ENCODE measurements at regions not wholly inside any gene's neighbourhood (a gene's known extent, or its start where the extent isn't known, plus 50 kb on each side); places are given as distances from the start of the nearest gene placed in this dataset.

DNA sequence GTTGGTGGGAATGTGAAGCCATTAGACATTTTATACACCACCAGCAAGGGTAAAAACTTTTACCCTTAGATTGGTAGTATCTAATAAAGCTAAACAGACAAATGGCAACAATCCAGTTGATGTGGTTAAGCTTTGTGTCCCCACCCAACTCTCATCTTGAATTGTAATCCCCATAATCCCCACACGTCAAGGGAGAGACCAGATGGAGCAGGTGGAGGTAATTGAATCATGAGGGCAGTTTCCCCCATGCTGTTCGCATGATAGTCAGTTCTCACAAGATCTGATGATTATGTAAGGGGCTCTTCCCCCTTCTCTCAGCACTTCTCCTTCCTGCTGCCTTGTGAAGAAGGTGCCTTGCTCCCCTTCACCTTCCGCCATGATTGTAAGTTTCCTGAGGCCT is 602.3 kb downstream of the NUF2 start:
- Histone ChIP-seq H3K36me3 (replicated peaks in 1 of 2; ENCODE audit: control insufficient read depth in 1 of 2, insufficient read depth in 2 of 2, low read length in 1 of 2) (no peaks in the 10 kb centered on the region), H2AFZ (ENCODE audit: low read depth) (no peak overlapping the region), H3K79me2 (ENCODE audit: insufficient read depth) (no peaks in the 10 kb centered on the region), H3K4me1 (ENCODE audit: control insufficient read depth in 1 of 2, insufficient read depth in 2 of 2, low read depth in 1 of 2, low read length in 1 of 2) (peaks cover 0 to 8% of the 10 kb centered on the region in 2 experiments; a peak in 1 of 4 replicates), H3K9me3 (no peaks in the 10 kb centered on the region), H3K27ac (ENCODE audit: low read depth in 2 of 2, low read length in 1 of 2) (no peak overlapping the region), H3K9ac (no peak overlapping the region), H3K4me3 (ENCODE audit: low read depth in 2 of 2, low read length in 1 of 2) (no peak overlapping the region), H3K9me2 (no peaks in the 10 kb centered on the region), H3F3A (replicated peaks; ENCODE audit: insufficient read depth) (no peaks in the 10 kb centered on the region), H4K20me1 (ENCODE audit: insufficient read depth) (no peaks in the 10 kb centered on the region), H3K27me3 (ENCODE audit: insufficient read depth) (no peaks in the 10 kb centered on the region), H3K4me2 (no peak overlapping the region)
- WGBS (ENCODE audit: low lambda C conversion rate): 35% methylated on average over 3 of the region's 3 CpGs
- ChIA-PET POLR2A (no interaction called here), CTCF (no interaction called here)
- DNase-seq: no peak
- TF ChIP-seq, protein P1, sequence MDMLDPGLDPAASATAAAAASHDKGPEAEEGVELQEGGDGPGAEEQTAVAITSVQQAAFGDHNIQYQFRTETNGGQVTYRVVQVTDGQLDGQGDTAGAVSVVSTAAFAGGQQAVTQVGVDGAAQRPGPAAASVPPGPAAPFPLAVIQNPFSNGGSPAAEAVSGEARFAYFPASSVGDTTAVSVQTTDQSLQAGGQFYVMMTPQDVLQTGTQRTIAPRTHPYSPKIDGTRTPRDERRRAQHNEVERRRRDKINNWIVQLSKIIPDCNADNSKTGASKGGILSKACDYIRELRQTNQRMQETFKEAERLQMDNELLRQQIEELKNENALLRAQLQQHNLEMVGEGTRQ (IDR thresholded peaks at IDR 0.05; ENCODE audit: borderline replicate concordance, low read depth, low read length): no peak
- TF ChIP-seq SMC3 (IDR thresholded peaks at IDR 0.05; ENCODE audit: low read depth, low read length) (no peak), SIN3A (IDR thresholded peaks at IDR 0.05; ENCODE audit: borderline replicate concordance, low read depth, low read length) (no peak), TAF1 (IDR thresholded peaks at IDR 0.05; ENCODE audit: borderline replicate concordance, low read depth, low read length) (no peak)
- TF ChIP-seq, protein P2, sequence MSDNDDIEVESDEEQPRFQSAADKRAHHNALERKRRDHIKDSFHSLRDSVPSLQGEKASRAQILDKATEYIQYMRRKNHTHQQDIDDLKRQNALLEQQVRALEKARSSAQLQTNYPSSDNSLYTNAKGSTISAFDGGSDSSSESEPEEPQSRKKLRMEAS (IDR thresholded peaks at IDR 0.05; ENCODE audit: low read depth): no peak

DNA sequence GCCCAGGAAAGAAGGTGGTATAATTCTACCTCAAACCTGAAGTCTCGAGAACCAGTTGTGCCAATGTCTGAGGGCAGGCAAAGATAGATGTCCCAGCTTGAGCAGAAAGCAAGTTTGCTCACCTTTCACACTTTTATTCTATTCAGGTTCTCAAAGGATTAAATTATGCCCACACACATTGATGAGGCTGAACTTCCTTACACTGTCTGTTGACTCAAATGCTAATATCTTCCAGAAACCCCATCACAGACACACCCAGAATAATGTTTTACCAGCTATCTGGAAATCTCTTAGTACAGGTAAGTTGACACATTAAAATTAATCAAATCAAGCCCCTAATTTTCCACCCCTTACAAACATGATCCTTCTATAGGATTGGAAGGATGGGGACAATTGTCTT is 605.7 kb downstream of the NUF2 start:
- TF ChIP-seq GABPA (IDR thresholded peaks at IDR 0.05; ENCODE audit: low read depth): no peak
- TF ChIP-seq TCF12 (IDR thresholded peaks at IDR 0.05): no peak
- TF ChIP-seq RFX5 (IDR thresholded peaks at IDR 0.05; ENCODE audit: low read length): no peak
- no peak for TF ChIP-seq TAF1 (IDR thresholded peaks at IDR 0.05; ENCODE audit: borderline replicate concordance, low read depth, low read length)
- no peak for TF ChIP-seq RCOR1 (IDR thresholded peaks at IDR 0.05; ENCODE audit: low read length)
- TF ChIP-seq SIN3A (IDR thresholded peaks at IDR 0.05; ENCODE audit: borderline replicate concordance, low read depth, low read length): no peak
- TF ChIP-seq SMC3 (IDR thresholded peaks at IDR 0.05; ENCODE audit: low read depth, low read length): no peak
- no peak for TF ChIP-seq RAD21 (IDR thresholded peaks at IDR 0.05; ENCODE audit: low read length)
- no peak for TF ChIP-seq MXI1 (IDR thresholded peaks at IDR 0.05; ENCODE audit: low read depth, low read length)
- TF ChIP-seq, protein P3, sequence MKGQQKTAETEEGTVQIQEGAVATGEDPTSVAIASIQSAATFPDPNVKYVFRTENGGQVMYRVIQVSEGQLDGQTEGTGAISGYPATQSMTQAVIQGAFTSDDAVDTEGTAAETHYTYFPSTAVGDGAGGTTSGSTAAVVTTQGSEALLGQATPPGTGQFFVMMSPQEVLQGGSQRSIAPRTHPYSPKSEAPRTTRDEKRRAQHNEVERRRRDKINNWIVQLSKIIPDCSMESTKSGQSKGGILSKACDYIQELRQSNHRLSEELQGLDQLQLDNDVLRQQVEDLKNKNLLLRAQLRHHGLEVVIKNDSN (IDR thresholded peaks at IDR 0.05; ENCODE audit: borderline replicate concordance, low read depth): no peak
- TF ChIP-seq ELF1 (IDR thresholded peaks at IDR 0.05): no peak
- TF ChIP-seq CHD2 (IDR thresholded peaks at IDR 0.05; ENCODE audit: low read length, partially characterized antibody): no peak
- no peak for TF ChIP-seq FOXJ3 (CRISPR knock-in tag; IDR thresholded peaks at IDR 0.05)
- no peak for TF ChIP-seq YY1 (IDR thresholded peaks at IDR 0.05; ENCODE audit: low read depth)
- TF ChIP-seq RXRA (IDR thresholded peaks at IDR 0.05; ENCODE audit: borderline replicate concordance, low read depth): no peak
- TF ChIP-seq EZH2phosphoT487 (IDR thresholded peaks at IDR 0.05; ENCODE audit: borderline replicate concordance, low read depth): no peak
- no peak for TF ChIP-seq POLR2AphosphoS5 (IDR thresholded peaks at IDR 0.05; ENCODE audit: low read depth, low read length)
- TF ChIP-seq NFIC (IDR thresholded peaks at IDR 0.05; ENCODE audit: borderline replicate concordance): no peak
- TF ChIP-seq, protein P1 (IDR thresholded peaks at IDR 0.05; ENCODE audit: borderline replicate concordance, low read depth, low read length): no peak
- POLR2A ChIA-PET: no interaction called here
- peaks cover 0 to 8% of the 10 kb centered on the region in 2 experiments; a peak in 1 of 4 replicates for H3K4me1 ChIP-seq (ENCODE audit: control insufficient read depth in 1 of 2, insufficient read depth in 2 of 2, low read depth in 1 of 2, low read length in 1 of 2)

More for the DNA sequence above, 605.7 kb downstream of the NUF2 start:
- H3K4me3 ChIP-seq (ENCODE audit: low read depth in 2 of 2, low read length in 1 of 2): no peak overlapping the region
- no peaks in the 10 kb centered on the region for H3K9me3 ChIP-seq
- no peak for DNase-seq
- no peak overlapping the region for H3K27ac ChIP-seq (ENCODE audit: low read depth in 2 of 2, low read length in 1 of 2)
- H2AFZ ChIP-seq (ENCODE audit: low read depth): no peak overlapping the region
- H3K4me2 ChIP-seq: no peak overlapping the region
- no peaks in the 10 kb centered on the region for H3K36me3 ChIP-seq (replicated peaks in 1 of 2; ENCODE audit: control insufficient read depth in 1 of 2, insufficient read depth in 2 of 2, low read length in 1 of 2)
- H4K20me1 ChIP-seq (ENCODE audit: insufficient read depth): no peaks in the 10 kb centered on the region
- H3K27me3 ChIP-seq (ENCODE audit: insufficient read depth): no peaks in the 10 kb centered on the region
- CTCF ChIA-PET: no interaction called here
- H3K9me2 ChIP-seq: no peaks in the 10 kb centered on the region
- 6% methylated on average over 1 of the region's 1 CpG for WGBS (ENCODE audit: low lambda C conversion rate)
- H3K79me2 ChIP-seq (ENCODE audit: insufficient read depth): no peaks in the 10 kb centered on the region
- H3K9ac ChIP-seq: no peak overlapping the region
- H3F3A ChIP-seq (replicated peaks; ENCODE audit: insufficient read depth): no peaks in the 10 kb centered on the region

All from SK-N-SH (cell line).